ENCODE measurements at regions not wholly inside any gene's neighbourhood (a gene's known extent, or its start where the extent isn't known, plus 50 kb on each side); places are given as distances from the start of the nearest gene placed in this dataset.

DNA sequence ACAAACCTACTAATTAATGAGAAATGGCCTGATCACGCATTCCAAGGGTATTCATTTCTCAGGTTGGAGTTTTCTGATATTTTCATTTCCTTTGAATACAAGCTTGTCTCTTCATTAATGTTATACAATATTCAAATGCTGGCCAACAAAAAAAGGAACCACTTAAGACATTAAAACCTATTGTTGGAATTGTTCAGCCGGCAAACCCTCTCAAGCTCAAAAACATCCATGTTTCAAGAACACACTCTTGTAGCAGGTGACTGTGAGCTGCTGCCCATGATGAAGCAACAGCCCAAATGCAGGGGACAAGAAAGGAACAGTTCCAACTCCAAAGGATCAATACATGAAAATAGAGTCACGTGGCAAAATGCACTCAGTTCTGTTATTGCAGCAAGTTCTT, 454.5 kb downstream of the BCL11A start:
- TF ChIP-seq TCF7L2 (IDR thresholded peaks at IDR 0.05; ENCODE audit: low read depth, low read length), result no peak
- TF ChIP-seq, protein P1, sequence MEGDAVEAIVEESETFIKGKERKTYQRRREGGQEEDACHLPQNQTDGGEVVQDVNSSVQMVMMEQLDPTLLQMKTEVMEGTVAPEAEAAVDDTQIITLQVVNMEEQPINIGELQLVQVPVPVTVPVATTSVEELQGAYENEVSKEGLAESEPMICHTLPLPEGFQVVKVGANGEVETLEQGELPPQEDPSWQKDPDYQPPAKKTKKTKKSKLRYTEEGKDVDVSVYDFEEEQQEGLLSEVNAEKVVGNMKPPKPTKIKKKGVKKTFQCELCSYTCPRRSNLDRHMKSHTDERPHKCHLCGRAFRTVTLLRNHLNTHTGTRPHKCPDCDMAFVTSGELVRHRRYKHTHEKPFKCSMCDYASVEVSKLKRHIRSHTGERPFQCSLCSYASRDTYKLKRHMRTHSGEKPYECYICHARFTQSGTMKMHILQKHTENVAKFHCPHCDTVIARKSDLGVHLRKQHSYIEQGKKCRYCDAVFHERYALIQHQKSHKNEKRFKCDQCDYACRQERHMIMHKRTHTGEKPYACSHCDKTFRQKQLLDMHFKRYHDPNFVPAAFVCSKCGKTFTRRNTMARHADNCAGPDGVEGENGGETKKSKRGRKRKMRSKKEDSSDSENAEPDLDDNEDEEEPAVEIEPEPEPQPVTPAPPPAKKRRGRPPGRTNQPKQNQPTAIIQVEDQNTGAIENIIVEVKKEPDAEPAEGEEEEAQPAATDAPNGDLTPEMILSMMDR (IDR thresholded peaks at IDR 0.05), result no peak
- TF ChIP-seq SIN3A (IDR thresholded peaks at IDR 0.05; ENCODE audit: borderline replicate concordance, insufficient read depth, low read depth, low read length), result no peak
- TF ChIP-seq POLR2AphosphoS5 (IDR thresholded peaks at IDR 0.05; ENCODE audit: low read depth, low read length), result no peak
- TF ChIP-seq, protein P2, sequence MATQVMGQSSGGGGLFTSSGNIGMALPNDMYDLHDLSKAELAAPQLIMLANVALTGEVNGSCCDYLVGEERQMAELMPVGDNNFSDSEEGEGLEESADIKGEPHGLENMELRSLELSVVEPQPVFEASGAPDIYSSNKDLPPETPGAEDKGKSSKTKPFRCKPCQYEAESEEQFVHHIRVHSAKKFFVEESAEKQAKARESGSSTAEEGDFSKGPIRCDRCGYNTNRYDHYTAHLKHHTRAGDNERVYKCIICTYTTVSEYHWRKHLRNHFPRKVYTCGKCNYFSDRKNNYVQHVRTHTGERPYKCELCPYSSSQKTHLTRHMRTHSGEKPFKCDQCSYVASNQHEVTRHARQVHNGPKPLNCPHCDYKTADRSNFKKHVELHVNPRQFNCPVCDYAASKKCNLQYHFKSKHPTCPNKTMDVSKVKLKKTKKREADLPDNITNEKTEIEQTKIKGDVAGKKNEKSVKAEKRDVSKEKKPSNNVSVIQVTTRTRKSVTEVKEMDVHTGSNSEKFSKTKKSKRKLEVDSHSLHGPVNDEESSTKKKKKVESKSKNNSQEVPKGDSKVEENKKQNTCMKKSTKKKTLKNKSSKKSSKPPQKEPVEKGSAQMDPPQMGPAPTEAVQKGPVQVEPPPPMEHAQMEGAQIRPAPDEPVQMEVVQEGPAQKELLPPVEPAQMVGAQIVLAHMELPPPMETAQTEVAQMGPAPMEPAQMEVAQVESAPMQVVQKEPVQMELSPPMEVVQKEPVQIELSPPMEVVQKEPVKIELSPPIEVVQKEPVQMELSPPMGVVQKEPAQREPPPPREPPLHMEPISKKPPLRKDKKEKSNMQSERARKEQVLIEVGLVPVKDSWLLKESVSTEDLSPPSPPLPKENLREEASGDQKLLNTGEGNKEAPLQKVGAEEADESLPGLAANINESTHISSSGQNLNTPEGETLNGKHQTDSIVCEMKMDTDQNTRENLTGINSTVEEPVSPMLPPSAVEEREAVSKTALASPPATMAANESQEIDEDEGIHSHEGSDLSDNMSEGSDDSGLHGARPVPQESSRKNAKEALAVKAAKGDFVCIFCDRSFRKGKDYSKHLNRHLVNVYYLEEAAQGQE (IDR thresholded peaks at IDR 0.05; ENCODE audit: insufficient read depth in 1 of 2, low read depth in 2 of 2, low read length in 1 of 2), result no peak
- in situ Hi-C loops (cut with HindIII; ENCODE audit: low pct_unique_long_range_greater_than_20kb, low sequenced_read_pairs), result no loop called here
- H3K4me3 ChIP-seq (ENCODE audit: low read depth in 2 of 2, low read length in 2 of 2), result no peak overlapping the region
- no peaks in the 10 kb centered on the region for H3K4me1 ChIP-seq (ENCODE audit: control insufficient read depth, insufficient read depth, low read length)
- no peaks in the 10 kb centered on the region for H3K27me3 ChIP-seq (ENCODE audit: control insufficient read depth, insufficient read depth, low read length)
- intact Hi-C loops (cut with micrococcal nuclease; ENCODE audit: unreplicated experiment), result no loop called here
- DNase-seq (ENCODE audit: low read depth, low spot score), result no peak
- no peaks in the 10 kb centered on the region for H3K9me3 ChIP-seq (ENCODE audit: control insufficient read depth, insufficient read depth, low read depth, low read length)
- ChIA-PET CTCF (no interaction called here), POLR2A (no interaction called here)
- no peak overlapping the region for H3K27ac ChIP-seq (ENCODE audit: low read length)
- no peaks in the 10 kb centered on the region for H3K36me3 ChIP-seq (ENCODE audit: control insufficient read depth, insufficient read depth, low read length)
- no peak for ATAC-seq
- BruUV-seq (replicated peaks), result no TSS peak

DNA sequence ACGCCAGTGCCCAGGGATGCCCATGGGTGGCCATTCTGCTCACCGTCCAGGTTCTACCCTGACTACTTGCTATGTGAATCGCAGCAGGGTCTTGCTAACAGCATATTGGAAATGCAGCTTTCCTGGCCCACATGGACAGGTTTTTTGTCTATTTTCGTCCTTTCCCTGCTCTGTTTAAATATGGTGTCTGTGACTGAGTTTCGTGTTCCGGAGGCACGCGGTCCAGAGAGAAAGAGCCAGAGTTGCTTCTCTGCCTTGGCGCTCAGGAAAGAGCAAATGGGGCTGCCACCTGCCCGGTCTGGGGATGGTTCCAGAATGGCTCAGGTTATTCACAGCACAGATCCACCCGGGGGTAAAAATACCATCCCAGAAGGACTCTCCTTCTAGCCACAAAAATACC, 456.2 kb downstream of the BCL11A start:
- no TSS peak for BruUV-seq (replicated peaks)
- in situ Hi-C loops (cut with HindIII; ENCODE audit: low pct_unique_long_range_greater_than_20kb, low sequenced_read_pairs) (no loop called here), intact Hi-C loops (cut with micrococcal nuclease; ENCODE audit: unreplicated experiment) (no loop called here)
- Histone ChIP-seq H3K9me3 (ENCODE audit: control insufficient read depth, insufficient read depth, low read depth, low read length) (no peaks in the 10 kb centered on the region), H3K27me3 (ENCODE audit: control insufficient read depth, insufficient read depth, low read length) (no peaks in the 10 kb centered on the region), H3K4me1 (ENCODE audit: control insufficient read depth, insufficient read depth, low read length) (no peaks in the 10 kb centered on the region), H3K36me3 (ENCODE audit: control insufficient read depth, insufficient read depth, low read length) (no peaks in the 10 kb centered on the region), H3K27ac (ENCODE audit: low read length) (no peak overlapping the region), H3K4me3 (ENCODE audit: low read depth in 2 of 2, low read length in 2 of 2) (no peak overlapping the region)
- CTCF ChIA-PET, result no interaction called here
- DNase-seq (ENCODE audit: low read depth, low spot score), result no peak
- TF ChIP-seq, protein P2 (IDR thresholded peaks at IDR 0.05; ENCODE audit: insufficient read depth in 1 of 2, low read depth in 2 of 2, low read length in 1 of 2), result no peak
- TF ChIP-seq SIN3A (IDR thresholded peaks at IDR 0.05; ENCODE audit: borderline replicate concordance, insufficient read depth, low read depth, low read length), result no peak
- no peak for TF ChIP-seq POLR2AphosphoS5 (IDR thresholded peaks at IDR 0.05; ENCODE audit: low read depth, low read length)
- TF ChIP-seq, protein P1 (IDR thresholded peaks at IDR 0.05), result no peak
- TF ChIP-seq TCF7L2 (IDR thresholded peaks at IDR 0.05; ENCODE audit: low read depth, low read length), result no peak
- POLR2A ChIA-PET, result no interaction called here
- ATAC-seq, result no peak
